K562 (cell line): ENCODE measurements at regions not wholly inside any gene's neighbourhood (a gene's known extent, or its start where the extent isn't known, plus 50 kb on each side); places are given as distances from the start of the nearest gene placed in this dataset.

Experiments used
- CTCF ChIP-seq, 3 experiments: IDR thresholded peaks in 2 of 3; conservative IDR thresholded peaks in 1 of 3; 2 replicates each; pipeline ENCODE4 v1.5.1; 2011 to 2012; ENCODE audit warnings: low read length in 3 of 3, mild to moderate bottlenecking in 3 of 3, control low read depth in 2 of 3, improper control_type of control experiment in 1 of 3, inconsistent platforms in 1 of 3, low read depth in 1 of 3, mixed read lengths in 1 of 3, moderate library complexity in 1 of 3; ENCODE audit not compliant: insufficient read depth in 2 of 3
- MXI1 ChIP-seq: IDR thresholded peaks from 2 replicates; pipeline ENCODE4 v1.6.1; 2011; ENCODE audit warnings: low read depth, mild to moderate bottlenecking, improper control_type of control experiment, low read length
- SNIP1 ChIP-seq: fragments of 450-650 bp; IDR thresholded peaks from 2 replicates; pipeline ENCODE4 v1.7.1; 2017; ENCODE audit warnings: low read depth, mild to moderate bottlenecking

DNA sequence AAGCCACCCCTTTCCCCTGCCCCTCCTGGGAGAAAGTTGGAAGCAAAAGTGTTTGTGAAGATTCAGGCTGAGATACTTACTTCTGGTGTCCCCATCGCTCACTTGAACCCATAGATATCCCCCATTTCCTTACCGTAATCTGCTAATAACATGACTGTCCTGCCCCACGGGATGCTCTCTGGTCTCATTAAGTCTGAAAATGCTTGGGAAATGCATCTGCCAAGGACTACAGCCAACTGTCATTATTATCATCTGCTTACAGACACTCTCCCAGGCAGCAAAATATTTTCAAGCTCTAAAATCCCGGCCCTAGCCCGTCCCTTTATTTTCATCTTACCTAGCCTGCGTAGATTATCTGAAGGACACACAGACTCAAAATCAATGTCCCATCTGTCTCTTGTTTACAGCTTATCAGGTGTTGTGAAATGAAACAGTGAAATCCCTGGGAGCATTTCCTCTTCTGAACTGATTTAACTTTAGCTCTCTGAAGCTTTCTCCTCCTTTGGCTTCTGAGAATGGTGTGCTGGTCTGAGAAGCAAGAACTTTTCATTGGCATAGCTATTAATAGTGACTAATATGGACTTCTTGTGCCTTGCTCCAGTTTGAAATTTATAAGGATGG is 126.9 kb upstream of the OSMR start:
- TF ChIP-seq SNIP1 (no peak), MXI1 (no peak), CTCF (IDR thresholded peaks at IDR 0.05 in 2 of 3, conservative IDR thresholded peaks at IDR 0.05 in 1 of 3; ENCODE audit: insufficient read depth in 2 of 3, low read depth in 1 of 3, low read length in 3 of 3) (no peak)
